ENCODE measurements at regions not wholly inside any gene's neighbourhood (a gene's known extent, or its start where the extent isn't known, plus 50 kb on each side); places are given as distances from the start of the nearest gene placed in this dataset.

DNA sequence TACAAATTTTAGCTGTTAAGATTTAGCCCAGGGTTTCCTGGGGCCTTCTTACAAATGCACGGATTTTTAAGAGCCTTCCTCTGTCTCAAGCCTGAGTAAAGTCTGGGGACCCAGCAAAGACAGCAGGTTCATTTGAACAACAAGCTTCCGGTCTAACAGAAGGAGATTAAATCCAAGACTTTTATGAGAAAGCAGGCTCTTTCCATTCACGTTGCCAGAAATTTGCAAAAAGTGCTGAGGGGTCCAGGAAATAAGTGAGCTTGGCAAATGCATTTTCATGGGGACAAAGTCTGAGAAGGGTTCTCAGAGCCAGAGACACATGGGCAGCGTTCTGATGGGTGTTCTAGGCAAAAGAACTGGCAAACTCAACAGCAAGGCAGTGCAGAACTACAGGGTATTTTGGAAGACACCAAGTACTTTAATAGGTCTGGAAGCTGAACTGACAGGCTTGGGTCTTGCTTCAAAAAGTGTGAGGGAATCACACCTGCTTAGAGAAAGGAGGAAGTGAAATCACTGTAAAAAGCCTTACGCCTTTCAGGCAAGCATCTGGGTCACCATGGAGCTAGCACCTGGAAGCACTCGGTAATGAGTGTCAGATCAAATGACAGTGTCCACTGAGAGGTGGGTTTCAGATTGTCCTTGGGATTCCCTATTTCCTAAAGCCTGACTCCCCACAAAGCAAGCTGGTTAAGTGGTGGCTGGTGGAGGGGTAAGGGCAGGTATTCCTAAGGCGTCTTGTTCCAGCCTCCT is 115.8 kb upstream of the ARHGEF3 start:
- H3K27me3 ChIP-seq (ENCODE audit: control insufficient read depth, insufficient read depth, low read length) = no peaks in the 10 kb centered on the region
- H3K36me3 ChIP-seq (ENCODE audit: control insufficient read depth, insufficient read depth, low read length) = no peaks in the 10 kb centered on the region
- no peak for DNase-seq (ENCODE audit: low read depth)
- ChIA-PET CTCF (interaction anchor here (1.2 kb wide), 1 partner anchor 9 kb away, joined by 3 read pairs; no protein-coding TSS in a partner anchor), POLR2A (no interaction called here)
- no peak overlapping the region for H3K4me3 ChIP-seq (ENCODE audit: low read depth, low read length)
- TF ChIP-seq, protein P1, sequence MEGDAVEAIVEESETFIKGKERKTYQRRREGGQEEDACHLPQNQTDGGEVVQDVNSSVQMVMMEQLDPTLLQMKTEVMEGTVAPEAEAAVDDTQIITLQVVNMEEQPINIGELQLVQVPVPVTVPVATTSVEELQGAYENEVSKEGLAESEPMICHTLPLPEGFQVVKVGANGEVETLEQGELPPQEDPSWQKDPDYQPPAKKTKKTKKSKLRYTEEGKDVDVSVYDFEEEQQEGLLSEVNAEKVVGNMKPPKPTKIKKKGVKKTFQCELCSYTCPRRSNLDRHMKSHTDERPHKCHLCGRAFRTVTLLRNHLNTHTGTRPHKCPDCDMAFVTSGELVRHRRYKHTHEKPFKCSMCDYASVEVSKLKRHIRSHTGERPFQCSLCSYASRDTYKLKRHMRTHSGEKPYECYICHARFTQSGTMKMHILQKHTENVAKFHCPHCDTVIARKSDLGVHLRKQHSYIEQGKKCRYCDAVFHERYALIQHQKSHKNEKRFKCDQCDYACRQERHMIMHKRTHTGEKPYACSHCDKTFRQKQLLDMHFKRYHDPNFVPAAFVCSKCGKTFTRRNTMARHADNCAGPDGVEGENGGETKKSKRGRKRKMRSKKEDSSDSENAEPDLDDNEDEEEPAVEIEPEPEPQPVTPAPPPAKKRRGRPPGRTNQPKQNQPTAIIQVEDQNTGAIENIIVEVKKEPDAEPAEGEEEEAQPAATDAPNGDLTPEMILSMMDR (IDR thresholded peaks at IDR 0.05; ENCODE audit: insufficient read depth, low read depth, low read length) = no peak

DNA sequence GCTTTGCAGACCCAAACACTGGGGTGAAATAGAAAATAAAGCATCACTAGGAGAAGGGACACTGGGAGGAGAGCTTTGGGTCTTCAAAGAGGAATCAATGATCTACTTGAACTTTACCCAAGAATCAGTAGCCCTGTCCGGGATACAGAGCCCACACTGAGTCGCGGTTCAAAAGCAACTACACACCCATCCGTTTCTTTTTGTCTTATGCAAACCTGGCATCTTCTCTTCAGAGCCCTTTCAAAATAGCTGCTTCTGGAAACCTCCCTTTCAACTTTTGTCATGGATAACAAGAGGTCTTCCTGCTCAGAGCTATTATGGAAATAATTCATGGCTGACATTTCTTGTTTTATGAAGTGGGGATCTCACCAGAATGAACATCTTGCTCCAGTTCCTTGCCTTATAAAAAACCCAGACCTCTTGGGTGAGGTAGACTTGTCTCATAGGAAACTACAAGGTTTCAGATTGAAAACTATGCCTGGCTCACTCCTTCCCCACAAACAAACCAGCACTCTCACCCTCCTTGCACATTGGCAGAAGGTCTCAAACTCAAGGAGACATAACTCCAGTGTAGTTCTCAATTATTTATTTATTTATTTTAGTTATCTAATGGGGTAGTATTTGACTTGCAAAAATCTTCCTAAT is 115.1 kb upstream of the ARHGEF3 start:
- TF ChIP-seq, protein P1 (IDR thresholded peaks at IDR 0.05; ENCODE audit: insufficient read depth, low read depth, low read length) = no peak
- ChIA-PET CTCF (interaction anchor here (1.2 kb wide), 1 partner anchor 9 kb away, joined by 3 read pairs; no protein-coding TSS in a partner anchor), POLR2A (no interaction called here)
- Histone ChIP-seq H3K27me3 (ENCODE audit: control insufficient read depth, insufficient read depth, low read length) (no peaks in the 10 kb centered on the region), H3K36me3 (ENCODE audit: control insufficient read depth, insufficient read depth, low read length) (no peaks in the 10 kb centered on the region), H3K4me3 (ENCODE audit: low read depth, low read length) (no peak overlapping the region)
- DNase-seq (ENCODE audit: low read depth) = no peak

DNA sequence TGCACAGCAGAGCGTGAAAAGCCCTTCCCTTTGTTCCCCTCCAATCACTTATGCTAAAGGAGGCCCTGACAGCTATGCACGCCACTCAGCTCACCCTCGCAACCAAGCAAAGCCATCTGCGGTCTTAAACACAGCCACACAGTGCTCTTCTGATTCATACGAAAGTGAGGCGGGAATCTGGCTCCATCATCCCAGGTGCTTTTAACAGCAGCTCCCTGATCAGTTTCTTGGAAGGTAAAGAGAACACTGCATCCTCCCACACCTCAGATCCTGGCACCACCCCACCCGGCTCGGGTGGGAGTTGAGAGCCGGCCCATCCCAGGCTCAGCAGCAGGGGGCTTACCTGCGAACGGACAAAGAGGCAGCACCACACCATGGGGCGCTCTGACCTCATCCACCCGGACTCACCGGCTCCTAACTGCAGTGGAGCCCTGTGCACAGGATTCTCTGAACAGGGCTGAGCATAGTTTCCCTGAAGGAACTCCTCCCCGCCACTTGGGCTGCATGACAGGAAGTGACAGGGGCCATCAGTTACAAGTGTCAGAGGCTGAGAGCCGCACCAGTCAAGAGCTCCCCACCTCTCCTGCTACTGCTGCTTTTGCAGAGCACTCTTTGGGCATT is 114.3 kb upstream of the ARHGEF3 start:
- Histone ChIP-seq H3K4me3 (ENCODE audit: low read depth, low read length) (no peak overlapping the region), H3K27me3 (ENCODE audit: control insufficient read depth, insufficient read depth, low read length) (no peaks in the 10 kb centered on the region), H3K36me3 (ENCODE audit: control insufficient read depth, insufficient read depth, low read length) (no peaks in the 10 kb centered on the region)
- POLR2A ChIA-PET = no interaction called here
- TF ChIP-seq, protein P1 (IDR thresholded peaks at IDR 0.05; ENCODE audit: insufficient read depth, low read depth, low read length) = no peak
- no peak for DNase-seq (ENCODE audit: low read depth)
- CTCF ChIA-PET = interaction anchor here (1.2 kb wide), 1 partner anchor 10 kb away, joined by 3 read pairs; no protein-coding TSS in a partner anchor

DNA sequence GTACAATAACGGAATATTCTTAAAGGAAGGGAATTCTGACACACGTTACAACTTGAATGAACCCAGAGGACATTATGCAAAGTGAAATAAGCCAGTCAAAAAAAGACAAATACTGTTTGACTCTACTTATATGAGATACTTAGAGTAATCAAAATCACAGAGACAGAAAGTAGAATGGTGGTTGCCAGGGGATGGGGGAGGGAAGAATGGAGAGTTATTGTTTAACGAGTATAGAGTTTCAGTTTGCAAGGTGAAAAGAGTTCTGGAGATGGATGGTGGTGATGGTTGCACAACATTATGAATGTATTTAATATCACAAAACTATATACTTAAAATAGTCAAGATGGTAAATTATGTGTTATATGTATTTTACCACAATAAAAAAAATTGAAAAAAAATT is 112.9 kb upstream of the ARHGEF3 start:
- DNase-seq (ENCODE audit: low read depth) = no peak
- H3K36me3 ChIP-seq (ENCODE audit: control insufficient read depth, insufficient read depth, low read length) = no peaks in the 10 kb centered on the region
- TF ChIP-seq, protein P1 (IDR thresholded peaks at IDR 0.05; ENCODE audit: insufficient read depth, low read depth, low read length) = no peak
- H3K4me3 ChIP-seq (ENCODE audit: low read depth, low read length) = no peak overlapping the region
- CTCF ChIA-PET = interaction anchor here (0.6 kb wide), 1 partner anchor 256 kb away, joined by 4 read pairs; no protein-coding TSS in a partner anchor
- POLR2A ChIA-PET = no interaction called here
- no peaks in the 10 kb centered on the region for H3K27me3 ChIP-seq (ENCODE audit: control insufficient read depth, insufficient read depth, low read length)

DNA sequence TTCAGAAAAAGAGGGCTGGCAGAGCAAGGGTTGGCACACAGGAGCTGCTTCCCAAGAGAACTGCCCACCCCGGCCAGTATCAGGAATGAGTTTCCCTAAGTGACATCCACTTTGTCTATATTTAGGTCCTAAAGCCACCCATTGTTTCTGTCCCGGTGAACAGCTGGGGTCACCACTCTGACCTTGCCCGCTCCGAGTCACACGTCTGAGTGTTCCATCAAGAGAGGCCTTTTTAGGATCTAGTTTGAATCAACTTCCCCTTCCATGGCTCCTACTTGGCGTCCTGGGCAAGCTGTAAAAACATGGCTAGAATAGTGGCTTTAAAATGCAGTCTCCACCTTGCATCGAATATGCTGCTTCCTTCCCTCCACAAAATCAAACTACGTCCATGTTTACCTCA is 109.6 kb upstream of the ARHGEF3 start:
- ChIA-PET CTCF (no interaction called here), POLR2A (no interaction called here)
- TF ChIP-seq, protein P1 (IDR thresholded peaks at IDR 0.05; ENCODE audit: insufficient read depth, low read depth, low read length) = no peak
- DNase-seq (ENCODE audit: low read depth) = no peak
- Histone ChIP-seq H3K36me3 (ENCODE audit: control insufficient read depth, insufficient read depth, low read length) (no peaks in the 10 kb centered on the region), H3K4me3 (ENCODE audit: low read depth, low read length) (no peak overlapping the region), H3K27me3 (ENCODE audit: control insufficient read depth, insufficient read depth, low read length) (no peaks in the 10 kb centered on the region; the same call in 1 of the 2 replicates)
